KMS-11 (cell line): ENCODE measurements at regions not wholly inside any gene's neighbourhood (a gene's known extent, or its start where the extent isn't known, plus 50 kb on each side); places are given as distances from the start of the nearest gene placed in this dataset.

Experiments
- H2AFZ ChIP-seq: fragments of 200-600 bp; sonication (generic); 2 replicates; pipeline ENCODE4 v1.6.1; 2016; ENCODE audit warnings: antibody characterized with exemption, mixed run types, low read depth
- H3K27ac ChIP-seq: fragments of 200-600 bp; sonication (generic); 2 replicates; pipeline ENCODE4 v1.6.1; 2016; ENCODE audit warnings: mild to moderate bottlenecking, mixed run types
- H3K27me3 ChIP-seq: fragments of 200-600 bp; sonication (generic); 2 replicates; pipeline ENCODE4 v1.6.1; 2017; ENCODE audit warnings: mild to moderate bottlenecking, low read depth, mixed run types, moderate library complexity; ENCODE audit not compliant: insufficient read depth
- H3K36me3 ChIP-seq: fragments of 200-600 bp; sonication (generic); 2 replicates; pipeline ENCODE4 v1.6.1; 2017; ENCODE audit warnings: mild to moderate bottlenecking, mixed run types; ENCODE audit not compliant: insufficient read depth
- H3K4me1 ChIP-seq: fragments of 200-600 bp; sonication (generic); 2 replicates; pipeline ENCODE4 v1.6.1; 2016; ENCODE audit warnings: mild to moderate bottlenecking, low read depth, mixed run types; ENCODE audit not compliant: poor library complexity, severe bottlenecking
- H3K4me2 ChIP-seq: fragments of 200-600 bp; sonication (generic); 2 replicates; pipeline ENCODE4 v1.7.0; 2016; ENCODE audit warnings: mild to moderate bottlenecking, mixed run types
- H3K4me3 ChIP-seq: fragments of 200-600 bp; sonication (generic); IDR thresholded peaks from 2 replicates; pipeline ENCODE4 v1.6.1; 2017; ENCODE audit warnings: low read depth, low read length, mixed read lengths; ENCODE audit not compliant: insufficient read depth
- H3K79me2 ChIP-seq: fragments of 200-600 bp; sonication (generic); 2 replicates; pipeline ENCODE4 v1.6.1; 2016; ENCODE audit warnings: low read depth, mixed run types; ENCODE audit not compliant: insufficient read depth
- H3K9ac ChIP-seq: fragments of 200-600 bp; sonication (generic); 2 replicates; pipeline ENCODE4 v1.6.1; 2016; ENCODE audit warnings: mild to moderate bottlenecking, mixed run types
- H4K20me1 ChIP-seq: fragments of 200-600 bp; sonication (generic); 2 replicates; pipeline ENCODE4 v1.6.1; 2016; ENCODE audit warnings: mild to moderate bottlenecking, mixed run types; ENCODE audit not compliant: insufficient read depth
- TF ChIP-seq, protein P1 (sequence below): fragments of 200-600 bp; sonication (generic); conservative IDR thresholded peaks from 2 replicates; pipeline ENCODE4 v1.6.1; 2017; ENCODE audit warnings: low read depth, mild to moderate bottlenecking, antibody characterized with exemption, low read length, moderate library complexity, mixed read lengths

DNA sequence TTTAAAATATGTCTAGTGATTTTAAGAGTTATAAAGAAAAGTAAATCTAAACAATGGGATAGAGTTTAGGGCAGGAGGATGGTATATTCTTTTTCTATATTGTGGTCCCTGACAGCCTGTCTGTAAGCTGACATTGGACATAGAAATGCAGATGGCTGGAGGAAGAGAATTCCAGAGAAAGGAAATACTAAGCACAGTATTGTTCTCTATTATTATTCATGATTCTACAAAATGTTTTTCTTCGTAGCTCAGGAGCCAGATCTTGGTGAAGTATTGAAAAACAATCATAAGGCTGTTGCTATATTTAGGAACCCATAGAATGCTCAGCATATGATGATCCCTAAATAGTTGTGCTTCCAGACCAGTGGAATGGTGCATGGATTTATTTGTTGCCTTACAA is 117.0 kb upstream of the FAM3C start:
- Histone ChIP-seq H3K27ac (no peak overlapping the region), H3K79me2 (no peaks in the 10 kb centered on the region), H4K20me1 (no peaks in the 10 kb centered on the region), H2AFZ (no peak overlapping the region), H3K4me2 (no peak overlapping the region), H3K4me1 (no peaks in the 10 kb centered on the region), H3K36me3 (no peaks in the 10 kb centered on the region), H3K4me3 (no peak overlapping the region), H3K27me3 (no peaks in the 10 kb centered on the region), H3K9ac (no peak overlapping the region)
- TF ChIP-seq, protein P1, sequence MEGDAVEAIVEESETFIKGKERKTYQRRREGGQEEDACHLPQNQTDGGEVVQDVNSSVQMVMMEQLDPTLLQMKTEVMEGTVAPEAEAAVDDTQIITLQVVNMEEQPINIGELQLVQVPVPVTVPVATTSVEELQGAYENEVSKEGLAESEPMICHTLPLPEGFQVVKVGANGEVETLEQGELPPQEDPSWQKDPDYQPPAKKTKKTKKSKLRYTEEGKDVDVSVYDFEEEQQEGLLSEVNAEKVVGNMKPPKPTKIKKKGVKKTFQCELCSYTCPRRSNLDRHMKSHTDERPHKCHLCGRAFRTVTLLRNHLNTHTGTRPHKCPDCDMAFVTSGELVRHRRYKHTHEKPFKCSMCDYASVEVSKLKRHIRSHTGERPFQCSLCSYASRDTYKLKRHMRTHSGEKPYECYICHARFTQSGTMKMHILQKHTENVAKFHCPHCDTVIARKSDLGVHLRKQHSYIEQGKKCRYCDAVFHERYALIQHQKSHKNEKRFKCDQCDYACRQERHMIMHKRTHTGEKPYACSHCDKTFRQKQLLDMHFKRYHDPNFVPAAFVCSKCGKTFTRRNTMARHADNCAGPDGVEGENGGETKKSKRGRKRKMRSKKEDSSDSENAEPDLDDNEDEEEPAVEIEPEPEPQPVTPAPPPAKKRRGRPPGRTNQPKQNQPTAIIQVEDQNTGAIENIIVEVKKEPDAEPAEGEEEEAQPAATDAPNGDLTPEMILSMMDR, result no peak

DNA sequence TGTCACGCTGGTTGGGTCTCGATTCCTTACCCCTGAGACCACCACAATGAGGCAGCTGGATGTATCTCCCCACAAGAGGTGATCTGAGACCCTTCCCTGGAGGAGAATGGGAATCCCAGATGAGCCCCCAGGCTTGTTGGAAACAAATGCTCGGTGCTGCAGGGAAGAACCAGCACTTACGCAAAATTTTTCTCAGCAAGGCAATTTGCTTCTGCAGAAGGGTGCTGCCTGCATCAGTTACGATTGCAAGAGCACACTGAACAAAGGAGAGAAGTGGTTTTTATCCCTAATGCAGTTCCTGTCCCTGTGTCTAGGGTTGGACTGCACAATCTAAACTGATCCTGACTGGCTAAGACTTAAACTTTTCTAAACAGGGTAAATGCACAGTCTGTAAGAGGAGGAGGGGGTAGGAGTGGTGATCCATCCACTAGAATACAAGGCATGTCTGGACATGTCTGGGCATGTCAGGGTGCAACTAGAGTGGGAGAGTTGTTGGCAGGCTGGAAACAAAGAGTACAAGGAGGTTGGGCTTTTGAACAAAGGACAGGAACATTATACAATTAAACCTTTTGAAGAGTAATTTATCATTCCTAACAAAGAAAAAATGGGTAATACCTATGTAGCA is 114.9 kb upstream of the FAM3C start:
- no peaks in the 10 kb centered on the region for H4K20me1 ChIP-seq
- no peak overlapping the region for H3K9ac ChIP-seq
- H3K4me2 ChIP-seq, result no peak overlapping the region
- H3K27ac ChIP-seq, result no peak overlapping the region
- TF ChIP-seq, protein P1, result no peak
- H2AFZ ChIP-seq, result no peak overlapping the region
- H3K4me1 ChIP-seq, result no peaks in the 10 kb centered on the region
- no peaks in the 10 kb centered on the region for H3K27me3 ChIP-seq
- no peaks in the 10 kb centered on the region for H3K36me3 ChIP-seq
- H3K4me3 ChIP-seq, result no peak overlapping the region
- H3K79me2 ChIP-seq, result no peaks in the 10 kb centered on the region

DNA sequence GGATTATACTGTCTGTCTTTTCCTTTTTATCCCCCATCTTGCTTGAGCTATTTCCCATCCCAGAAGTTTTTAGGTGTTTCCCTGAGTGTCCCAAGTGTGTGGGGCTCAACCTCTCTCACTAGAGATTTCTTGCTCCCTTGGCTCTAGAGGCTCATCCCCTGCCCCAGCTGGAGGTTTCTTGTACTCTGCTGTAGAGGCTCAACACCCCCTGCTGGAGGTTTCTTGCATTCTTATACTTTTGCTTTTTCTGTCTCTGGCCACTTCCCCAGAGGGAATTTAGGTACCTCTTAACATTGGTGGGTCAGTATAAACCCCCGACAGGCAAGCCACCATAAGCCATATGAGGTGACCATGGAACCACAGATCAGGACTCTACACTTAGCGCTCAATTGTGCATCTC is 114.2 kb upstream of the FAM3C start:
- Histone ChIP-seq H3K27me3 (no peaks in the 10 kb centered on the region), H3K79me2 (no peaks in the 10 kb centered on the region), H3K4me1 (no peaks in the 10 kb centered on the region), H2AFZ (no peak overlapping the region), H3K4me3 (no peak overlapping the region), H3K36me3 (no peaks in the 10 kb centered on the region), H3K4me2 (no peak overlapping the region), H3K9ac (no peak overlapping the region), H4K20me1 (no peaks in the 10 kb centered on the region), H3K27ac (no peak overlapping the region)
- TF ChIP-seq, protein P1, result peak; percentile 39

DNA sequence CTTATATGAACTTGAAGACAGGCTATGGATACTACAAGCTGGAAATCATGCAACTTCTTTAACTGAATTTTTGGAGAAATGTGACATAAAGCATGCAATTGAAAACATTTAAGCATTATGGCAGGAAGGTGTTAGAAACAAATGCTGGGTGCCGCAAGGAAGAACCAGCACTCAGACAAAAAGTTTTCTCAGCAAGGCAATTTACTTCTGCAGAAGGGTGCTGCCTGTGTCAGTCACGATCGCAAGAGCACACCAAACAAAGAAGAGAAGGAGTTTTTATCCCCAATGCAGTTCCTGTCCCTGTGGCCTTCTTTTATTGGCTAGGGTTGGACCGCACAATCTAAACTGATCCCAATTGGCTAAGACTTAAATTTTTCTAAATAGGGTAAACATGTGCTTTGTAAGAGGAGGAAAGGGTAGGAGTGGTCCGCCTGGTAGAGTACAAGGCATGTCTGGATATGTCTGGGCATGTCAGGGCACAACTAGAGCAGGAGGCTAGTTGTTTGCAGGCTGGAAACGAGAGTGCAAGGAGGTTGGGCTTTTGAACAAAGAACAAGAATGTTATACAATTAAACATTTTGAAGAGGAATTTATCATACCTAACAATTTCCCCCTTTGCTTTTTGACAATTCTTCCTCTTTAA is 109.6 kb upstream of the FAM3C start:
- H3K4me1 ChIP-seq, result no peaks in the 10 kb centered on the region
- H3K9ac ChIP-seq, result no peak overlapping the region
- TF ChIP-seq, protein P1, result no peak
- no peak overlapping the region for H3K4me3 ChIP-seq
- no peaks in the 10 kb centered on the region for H3K36me3 ChIP-seq
- no peaks in the 10 kb centered on the region for H4K20me1 ChIP-seq
- H3K27ac ChIP-seq, result no peak overlapping the region
- no peaks in the 10 kb centered on the region for H3K79me2 ChIP-seq
- no peak overlapping the region for H2AFZ ChIP-seq
- no peak overlapping the region for H3K4me2 ChIP-seq
- H3K27me3 ChIP-seq, result no peaks in the 10 kb centered on the region
